MM.1S (cell line): ENCODE measurements at regions not wholly inside any gene's neighbourhood (a gene's known extent, or its start where the extent isn't known, plus 50 kb on each side); places are given as distances from the start of the nearest gene placed in this dataset.

Experiments
- CTCF ChIP-seq: fragments of 300-600 bp; sonication (generic); IDR thresholded peaks from 2 replicates; pipeline ENCODE4 v1.5.1; 2016; ENCODE audit warnings: antibody characterized with exemption, low read length, mixed read lengths
- EZH2 ChIP-seq: fragments of 300-600 bp; sonication (generic); optimal IDR thresholded peaks from 2 replicates; pipeline ENCODE3; 2017; ENCODE audit warnings: low read depth, mild to moderate bottlenecking, antibody characterized with exemption, low read length, mixed read lengths
- EZH2phosphoT487 ChIP-seq: fragments of 300-600 bp; sonication (generic); IDR thresholded peaks from 2 replicates; pipeline ENCODE4 v1.6.1; 2018; ENCODE audit warnings: antibody characterized with exemption, low read length

DNA sequence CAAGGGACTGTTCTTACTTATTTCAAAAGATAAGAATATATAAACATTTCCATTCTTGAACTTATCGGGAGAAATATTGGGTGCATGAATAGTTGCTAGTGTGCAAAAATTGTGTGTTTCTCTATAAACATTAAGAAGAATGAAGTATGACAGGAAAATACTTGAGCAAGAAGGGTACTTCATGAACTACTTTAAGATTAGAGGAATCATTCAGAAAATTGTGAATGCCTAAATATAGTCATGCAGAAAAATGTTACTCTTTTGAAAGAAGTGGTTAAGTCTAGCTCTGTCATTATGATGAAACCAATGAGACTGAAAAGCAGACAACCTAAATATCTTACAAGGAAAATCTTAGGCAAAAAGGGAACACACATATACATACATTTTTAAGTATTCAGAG is 207.8 kb upstream of the PCDH18 start:
- TF ChIP-seq CTCF = no peak
- TF ChIP-seq EZH2phosphoT487 = no peak
- TF ChIP-seq EZH2 = no peak
